ENCODE measurements at regions not wholly inside any gene's neighbourhood (a gene's known extent, or its start where the extent isn't known, plus 50 kb on each side); places are given as distances from the start of the nearest gene placed in this dataset.
A peak's percentile ranks its signal among the peaks of the same experiment; 100 is the strongest.
"Not testable (repeated sequence)": the region's sequence is repeated elsewhere in the genome, so short reads cannot be mapped to it uniquely, and the experiment has no call there.

DNA sequence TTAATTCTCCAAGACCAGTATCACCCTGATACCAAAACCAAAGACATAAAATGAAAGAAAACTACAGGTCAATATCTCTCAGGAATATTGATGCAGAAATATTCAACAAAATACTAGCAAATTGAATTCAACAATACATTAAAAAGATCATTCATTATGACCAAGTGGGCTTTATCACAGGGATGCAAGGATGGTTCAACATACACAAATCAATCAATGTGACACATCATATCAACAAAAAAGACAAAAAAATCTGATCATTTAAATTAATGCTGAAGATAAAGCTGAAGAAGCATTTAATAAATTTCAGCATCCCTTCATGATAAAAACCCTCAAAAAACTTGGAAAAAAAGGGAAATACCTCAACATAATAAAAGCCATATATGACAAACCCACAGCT is 341.4 kb downstream of the GUCY2F start:
- Histone ChIP-seq H3K9me3 (peaks cover 0 to 8% (median 0%) of the 10 kb centered on the region in 4 donors), H3K27ac (no peak overlapping the region), H3K4me1 (no peaks in the 10 kb centered on the region), H3K27me3 (no peaks in the 10 kb centered on the region), H3K36me3 (no peaks in the 10 kb centered on the region), H3K4me3 (no peak overlapping the region)
- DNase-seq (no peak), ATAC-seq (ENCODE audit: low FRiP score in 2 of 2) (no peak)
- TF ChIP-seq, protein P1, sequence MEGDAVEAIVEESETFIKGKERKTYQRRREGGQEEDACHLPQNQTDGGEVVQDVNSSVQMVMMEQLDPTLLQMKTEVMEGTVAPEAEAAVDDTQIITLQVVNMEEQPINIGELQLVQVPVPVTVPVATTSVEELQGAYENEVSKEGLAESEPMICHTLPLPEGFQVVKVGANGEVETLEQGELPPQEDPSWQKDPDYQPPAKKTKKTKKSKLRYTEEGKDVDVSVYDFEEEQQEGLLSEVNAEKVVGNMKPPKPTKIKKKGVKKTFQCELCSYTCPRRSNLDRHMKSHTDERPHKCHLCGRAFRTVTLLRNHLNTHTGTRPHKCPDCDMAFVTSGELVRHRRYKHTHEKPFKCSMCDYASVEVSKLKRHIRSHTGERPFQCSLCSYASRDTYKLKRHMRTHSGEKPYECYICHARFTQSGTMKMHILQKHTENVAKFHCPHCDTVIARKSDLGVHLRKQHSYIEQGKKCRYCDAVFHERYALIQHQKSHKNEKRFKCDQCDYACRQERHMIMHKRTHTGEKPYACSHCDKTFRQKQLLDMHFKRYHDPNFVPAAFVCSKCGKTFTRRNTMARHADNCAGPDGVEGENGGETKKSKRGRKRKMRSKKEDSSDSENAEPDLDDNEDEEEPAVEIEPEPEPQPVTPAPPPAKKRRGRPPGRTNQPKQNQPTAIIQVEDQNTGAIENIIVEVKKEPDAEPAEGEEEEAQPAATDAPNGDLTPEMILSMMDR (IDR thresholded peaks at IDR 0.05): no peak
- no peak for TF ChIP-seq EP300 (IDR thresholded peaks at IDR 0.05)
- TF ChIP-seq POLR2AphosphoS5 (IDR thresholded peaks at IDR 0.05): no peak
- TF ChIP-seq POLR2A (IDR thresholded peaks at IDR 0.05): no peak

DNA sequence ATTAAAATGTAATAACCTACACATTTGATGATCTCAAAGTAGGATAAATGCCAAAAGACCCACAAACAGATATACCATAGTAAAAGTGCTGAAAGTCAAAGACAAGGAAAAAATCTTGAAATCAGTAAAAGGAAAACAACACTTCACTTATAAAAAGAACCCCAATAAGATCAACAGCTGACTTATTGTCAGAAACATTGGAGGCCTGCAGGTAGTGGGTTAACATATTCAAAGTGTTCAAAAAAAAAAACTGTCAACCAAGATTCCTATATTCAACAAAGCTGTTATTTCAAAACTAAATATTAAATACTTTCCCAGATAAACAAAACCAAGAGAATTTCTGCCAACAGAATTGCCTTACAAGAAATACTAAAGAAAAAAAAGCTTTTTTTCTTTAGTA is 347.1 kb downstream of the GUCY2F start:
- Histone ChIP-seq H3K27ac (no peak overlapping the region), H3K27me3 (no peaks in the 10 kb centered on the region), H3K4me1 (no peaks in the 10 kb centered on the region), H3K9me3 (peaks cover 0 to 6% (median 0%) of the 10 kb centered on the region in 4 donors), H3K4me3 (no peak overlapping the region), H3K36me3 (no peaks in the 10 kb centered on the region)
- TF ChIP-seq EP300 (IDR thresholded peaks at IDR 0.05) (no peak), POLR2A (IDR thresholded peaks at IDR 0.05) (no peak), POLR2AphosphoS5 (IDR thresholded peaks at IDR 0.05) (no peak)
- TF ChIP-seq, protein P1 (IDR thresholded peaks at IDR 0.05): no peak
- DNase-seq (no peak), ATAC-seq (ENCODE audit: low FRiP score in 2 of 2) (no peak)

DNA sequence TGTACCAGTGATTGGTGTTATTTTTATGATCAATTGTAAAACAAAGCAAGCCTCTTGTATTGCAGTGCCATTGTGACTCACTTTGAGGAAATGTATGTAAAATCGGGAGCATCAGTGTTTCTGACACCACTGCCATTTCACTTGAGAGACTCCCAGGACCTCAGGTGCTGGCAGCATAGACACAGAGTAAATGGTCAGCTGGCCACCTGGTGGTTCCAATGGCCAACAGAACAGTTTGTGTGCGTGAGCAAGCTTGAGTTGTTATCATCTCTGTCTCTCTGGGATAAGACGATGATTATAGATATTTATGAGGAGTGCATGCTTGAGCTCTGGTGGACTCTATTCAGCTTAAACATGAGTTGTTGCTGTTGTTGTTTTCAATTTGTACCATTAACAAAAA is 356.6 kb downstream of the GUCY2F start:
- no peaks in the 10 kb centered on the region for H3K36me3 ChIP-seq
- no peaks in the 10 kb centered on the region for H3K9me3 ChIP-seq
- no peaks in the 10 kb centered on the region for H3K4me1 ChIP-seq
- no peak overlapping the region for H3K4me3 ChIP-seq
- DNase-seq: no peak
- no peaks in the 10 kb centered on the region for H3K27me3 ChIP-seq
- WGBS, 2 donors: 85% methylated on average over 2 to 3 of the region's 3 CpGs
- ATAC-seq (ENCODE audit: low FRiP score in 2 of 2): no peak
- H3K27ac ChIP-seq: no peak overlapping the region
- TF ChIP-seq EP300 (IDR thresholded peaks at IDR 0.05) (no peak), POLR2AphosphoS5 (IDR thresholded peaks at IDR 0.05) (no peak), POLR2A (IDR thresholded peaks at IDR 0.05) (no peak)
- TF ChIP-seq, protein P1 (IDR thresholded peaks at IDR 0.05): no peak

DNA sequence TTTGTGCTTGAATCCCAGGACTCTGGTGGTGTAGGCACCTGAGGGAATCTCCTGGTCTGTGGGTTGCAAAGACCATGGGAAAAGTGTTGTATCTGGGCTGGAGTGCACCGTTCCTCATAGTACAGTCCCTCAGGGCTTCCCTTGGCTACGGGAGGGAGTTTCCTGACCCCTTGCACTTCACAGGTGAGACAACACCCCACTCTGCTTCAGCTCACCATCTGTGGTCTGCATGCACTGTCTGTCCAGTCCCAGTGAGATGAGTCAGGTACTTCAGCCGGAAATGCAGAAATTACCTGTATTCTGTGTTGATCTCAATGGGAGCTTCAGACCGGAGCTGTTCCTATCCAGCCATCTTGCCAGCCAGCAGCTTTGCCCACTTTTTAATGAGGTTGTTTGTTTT is 353.0 kb upstream of the IRS4 start:
- WGBS, 2 donors: 92 to 100% methylated on average over 1 to 4 of the region's 4 CpGs
- no peak for TF ChIP-seq EP300 (IDR thresholded peaks at IDR 0.05)
- TF ChIP-seq, protein P1 (IDR thresholded peaks at IDR 0.05): no peak
- TF ChIP-seq POLR2A (IDR thresholded peaks at IDR 0.05): no peak
- no peak for TF ChIP-seq POLR2AphosphoS5 (IDR thresholded peaks at IDR 0.05)
- no peak for DNase-seq

DNA sequence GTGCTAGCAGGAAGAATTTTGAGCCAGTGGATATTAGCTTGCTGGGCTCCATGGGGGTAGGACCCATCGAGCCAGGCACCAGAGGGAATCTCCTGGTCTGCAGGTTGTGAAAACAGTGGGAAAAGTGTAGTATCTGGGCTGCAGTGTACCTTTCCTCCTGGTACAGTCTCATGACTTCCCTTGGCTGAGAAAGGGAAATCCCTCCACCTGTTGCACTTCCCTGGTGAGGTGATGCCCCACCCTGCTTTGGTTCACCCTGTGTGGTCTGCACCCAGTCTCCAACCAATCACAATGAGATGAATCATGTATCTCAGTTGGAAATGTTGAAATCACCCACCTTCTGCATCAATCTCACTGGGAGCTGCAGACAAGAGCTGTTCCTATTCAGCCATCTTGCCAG is 341.4 kb upstream of the IRS4 start:
- TF ChIP-seq POLR2A (IDR thresholded peaks at IDR 0.05) (no peak), EP300 (IDR thresholded peaks at IDR 0.05) (no peak), POLR2AphosphoS5 (IDR thresholded peaks at IDR 0.05) (no peak)
- TF ChIP-seq, protein P1 (IDR thresholded peaks at IDR 0.05): no peak
- H3K4me1 ChIP-seq: no peaks in the 10 kb centered on the region
- no peak overlapping the region for H3K27ac ChIP-seq
- no peaks in the 10 kb centered on the region for H3K27me3 ChIP-seq
- no peak overlapping the region for H3K4me3 ChIP-seq
- H3K36me3 ChIP-seq: no peaks in the 10 kb centered on the region
- ATAC-seq (ENCODE audit: low FRiP score in 2 of 2): no peak
- DNase-seq: no peak
- 43% methylated on average over 1 of the region's 1 CpG; no CpG with 5 or more reads in 1 of the 2 donors for WGBS, 2 donors
- H3K9me3 ChIP-seq: no peaks in the 10 kb centered on the region

More for the DNA sequence above, 353.0 kb upstream of the IRS4 start:
- H3K4me1 ChIP-seq: no peaks in the 10 kb centered on the region
- H3K27me3 ChIP-seq: no peaks in the 10 kb centered on the region
- no peak for ATAC-seq (ENCODE audit: low FRiP score in 2 of 2)
- peaks cover 0 to 2% (median 0%) of the 10 kb centered on the region in 4 donors for H3K9me3 ChIP-seq
- H3K4me3 ChIP-seq: no peak overlapping the region
- H3K27ac ChIP-seq: no peak overlapping the region
- no peaks in the 10 kb centered on the region for H3K36me3 ChIP-seq

DNA sequence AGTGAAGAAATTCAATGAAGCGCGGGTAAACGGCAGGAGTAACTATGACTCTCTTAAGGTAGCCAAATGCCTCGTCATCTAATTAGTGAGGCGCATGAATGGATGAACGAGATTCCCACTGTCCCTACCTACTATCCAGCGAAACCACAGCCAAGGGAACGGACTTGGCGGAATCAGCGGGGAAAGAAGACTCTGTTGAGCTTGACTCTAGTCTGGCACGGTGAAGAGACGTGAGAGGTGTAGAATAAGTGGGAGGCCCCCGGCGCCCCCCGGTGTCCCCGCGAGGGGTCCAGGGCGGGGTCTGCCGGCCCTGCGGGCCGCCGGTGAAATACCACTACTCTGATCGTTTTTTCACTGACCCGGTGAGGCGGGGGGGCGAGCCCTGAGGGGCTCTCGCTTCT is 317.8 kb upstream of the IRS4 start:
- H3K27ac ChIP-seq; H3K36me3 ChIP-seq; H3K4me1 ChIP-seq; H3K4me3 ChIP-seq; H3K9me3 ChIP-seq; ATAC-seq (ENCODE audit: low FRiP score in 2 of 2); H3K27me3 ChIP-seq: not testable (repeated sequence)
- 81 to 93% methylated on average over 17 to 27 of the region's 27 CpGs for WGBS, 2 donors
- peak in 1 of 2 donors; percentile 47 for DNase-seq

Measured in upper lobe of left lung (tissue), 6 donors.